Panc1 (cell line): ENCODE measurements at regions not wholly inside any gene's neighbourhood (a gene's known extent, or its start where the extent isn't known, plus 50 kb on each side); places are given as distances from the start of the nearest gene placed in this dataset.
A peak's percentile ranks its signal among the peaks of the same experiment; 100 is the strongest.

Source experiments
- ATAC-seq: fragments of 200-7000 bp; cut with Tn5 transposase; 2 replicates; pipeline ENCODE4 v1.9.1; 2020; ENCODE audit warnings: mild to moderate bottlenecking, moderate library complexity
- BruUV-seq: library from RNA; stranded (reverse); fragments of 400-500 nt; replicated peaks from 2 replicates; lab custom pipeline; 2021; lab: Mats Ljungman, UMichigan
- CTCF ChIA-PET: fragments of 300-600 bp; sonication (Branson Sonifier 250); formaldehyde crosslinking; loops from one replicate; lab custom pipeline; 2022; ENCODE audit warnings: antibody characterized with exemption; lab: Charles Lee
- POLR2A ChIA-PET: fragments of 300-600 bp; sonication (Branson Sonifier 250); formaldehyde crosslinking; loops from one replicate; lab custom pipeline; 2022; ENCODE audit warnings: antibody characterized with exemption; lab: Charles Lee
- DNase-seq: peaks from one replicate; pipeline ENCODE4 v3.0.0-alpha.2; 2010; ENCODE audit warnings: low read depth, low spot score
- H3K27ac ChIP-seq: 2 replicates; pipeline ENCODE4 v1.5.1; 2011; ENCODE audit warnings: mild to moderate bottlenecking, low read length, inconsistent platforms
- H3K27me3 ChIP-seq: fragments of 200-500 bp; sonication (Bioruptor generic); 2 replicates; pipeline ENCODE4 v1.6.0; 2014; ENCODE audit warnings: low read length, inconsistent platforms; ENCODE audit not compliant: control insufficient read depth, insufficient read depth
- H3K36me3 ChIP-seq: fragments of 200-500 bp; sonication (Bioruptor generic); 2 replicates; pipeline ENCODE4 v1.5.1; 2014; ENCODE audit warnings: inconsistent platforms, mild to moderate bottlenecking, low read length, moderate library complexity; ENCODE audit not compliant: control insufficient read depth, insufficient read depth
- H3K4me1 ChIP-seq: 2 replicates; pipeline ENCODE4 v1.5.1; 2011; ENCODE audit warnings: inconsistent platforms, mild to moderate bottlenecking, low read length, moderate library complexity; ENCODE audit not compliant: control insufficient read depth, insufficient read depth
- H3K4me3 ChIP-seq, 2 experiments: 2 replicates each; pipeline ENCODE4 v1.5.1; 2011 to 2012; ENCODE audit warnings: low read depth in 2 of 2, low read length in 2 of 2, mild to moderate bottlenecking in 2 of 2, inconsistent platforms in 1 of 2, moderate library complexity in 1 of 2
- H3K9me3 ChIP-seq: fragments of 200-500 bp; sonication (Bioruptor generic); 2 replicates; pipeline ENCODE4 v1.5.1; 2014; ENCODE audit warnings: low read depth, mild to moderate bottlenecking, inconsistent platforms, low read length, moderate library complexity; ENCODE audit not compliant: control insufficient read depth, insufficient read depth
- POLR2AphosphoS5 ChIP-seq: IDR thresholded peaks from 2 replicates; pipeline ENCODE4 v1.6.1; 2012; ENCODE audit warnings: mild to moderate bottlenecking, low read depth, low read length, moderate library complexity
- SIN3A ChIP-seq: IDR thresholded peaks from 2 replicates; pipeline ENCODE4 v1.6.1; 2012; ENCODE audit warnings: low read depth, mild to moderate bottlenecking, low read length, moderate library complexity, borderline replicate concordance; ENCODE audit not compliant: insufficient read depth
- TCF7L2 ChIP-seq: IDR thresholded peaks from 2 replicates; pipeline ENCODE4 v1.6.1; 2011; ENCODE audit warnings: mild to moderate bottlenecking, low read depth, low read length, inconsistent platforms
- in situ Hi-C: cut with HindIII; loops from 2 replicates; pipeline ENCODE4 v1.10.0; 2016; ENCODE audit warnings: low sequenced_read_pairs, low pct_unique_long_range_greater_than_20kb
- intact Hi-C: fragments of 100-400 bp; cut with micrococcal nuclease; formaldehyde crosslinking; loops from one replicate; pipeline ENCODE4 v1.10.0; 2022; ENCODE audit not compliant: unreplicated experiment
- TF ChIP-seq, protein P1 (sequence below): fragments of 450-650 bp; IDR thresholded peaks from 2 replicates; pipeline ENCODE4 v1.5.1; 2017; ENCODE audit warnings: mild to moderate bottlenecking
- TF ChIP-seq, protein P2 (sequence below), 2 experiments: IDR thresholded peaks; 2 replicates each; pipeline ENCODE4 v1.6.1; 2011 to 2012; ENCODE audit warnings: low read depth in 2 of 2, control low read depth in 1 of 2, low read length in 1 of 2, mild to moderate bottlenecking in 1 of 2, moderate library complexity in 1 of 2; ENCODE audit not compliant: insufficient read depth in 1 of 2

DNA sequence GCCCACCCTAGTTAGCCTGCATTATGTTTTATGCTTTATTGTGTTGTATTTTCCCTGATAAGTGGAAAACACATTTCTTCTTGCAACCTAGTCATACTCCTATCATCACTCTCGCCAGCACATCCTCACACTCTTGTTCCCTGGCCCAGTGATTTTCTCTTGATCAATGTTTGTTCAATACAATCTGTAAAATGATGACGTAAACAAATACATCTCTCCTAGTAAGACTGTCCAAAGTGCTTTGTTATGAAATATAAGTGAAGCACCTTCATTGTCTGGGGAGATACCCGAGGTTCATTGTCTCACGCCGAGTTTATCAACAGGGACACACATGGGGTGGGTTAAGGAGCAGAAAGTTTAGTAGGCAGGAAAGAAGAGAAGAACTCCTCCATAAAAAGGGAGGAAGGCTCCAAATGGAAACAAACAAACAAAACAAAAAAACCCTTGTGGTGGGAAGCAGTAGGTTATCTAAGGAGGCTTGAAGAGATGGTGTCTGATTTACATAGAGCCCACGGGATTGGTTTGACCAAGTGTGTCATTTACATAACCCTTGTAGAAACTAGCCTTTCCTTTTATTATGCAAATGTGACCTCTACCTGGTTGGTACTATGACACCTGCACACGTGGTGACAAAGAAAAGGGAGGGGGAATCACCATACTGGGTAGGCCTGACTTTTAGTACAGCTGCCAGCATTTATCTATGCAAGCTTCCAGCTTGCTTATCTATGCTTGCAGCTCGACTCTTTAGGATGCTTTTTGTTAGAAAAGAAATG lies 1317.9 kb upstream of the SPRY2 start:
- TF ChIP-seq, protein P1, sequence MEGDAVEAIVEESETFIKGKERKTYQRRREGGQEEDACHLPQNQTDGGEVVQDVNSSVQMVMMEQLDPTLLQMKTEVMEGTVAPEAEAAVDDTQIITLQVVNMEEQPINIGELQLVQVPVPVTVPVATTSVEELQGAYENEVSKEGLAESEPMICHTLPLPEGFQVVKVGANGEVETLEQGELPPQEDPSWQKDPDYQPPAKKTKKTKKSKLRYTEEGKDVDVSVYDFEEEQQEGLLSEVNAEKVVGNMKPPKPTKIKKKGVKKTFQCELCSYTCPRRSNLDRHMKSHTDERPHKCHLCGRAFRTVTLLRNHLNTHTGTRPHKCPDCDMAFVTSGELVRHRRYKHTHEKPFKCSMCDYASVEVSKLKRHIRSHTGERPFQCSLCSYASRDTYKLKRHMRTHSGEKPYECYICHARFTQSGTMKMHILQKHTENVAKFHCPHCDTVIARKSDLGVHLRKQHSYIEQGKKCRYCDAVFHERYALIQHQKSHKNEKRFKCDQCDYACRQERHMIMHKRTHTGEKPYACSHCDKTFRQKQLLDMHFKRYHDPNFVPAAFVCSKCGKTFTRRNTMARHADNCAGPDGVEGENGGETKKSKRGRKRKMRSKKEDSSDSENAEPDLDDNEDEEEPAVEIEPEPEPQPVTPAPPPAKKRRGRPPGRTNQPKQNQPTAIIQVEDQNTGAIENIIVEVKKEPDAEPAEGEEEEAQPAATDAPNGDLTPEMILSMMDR = no peak
- no peak for TF ChIP-seq SIN3A
- TF ChIP-seq, protein P2, sequence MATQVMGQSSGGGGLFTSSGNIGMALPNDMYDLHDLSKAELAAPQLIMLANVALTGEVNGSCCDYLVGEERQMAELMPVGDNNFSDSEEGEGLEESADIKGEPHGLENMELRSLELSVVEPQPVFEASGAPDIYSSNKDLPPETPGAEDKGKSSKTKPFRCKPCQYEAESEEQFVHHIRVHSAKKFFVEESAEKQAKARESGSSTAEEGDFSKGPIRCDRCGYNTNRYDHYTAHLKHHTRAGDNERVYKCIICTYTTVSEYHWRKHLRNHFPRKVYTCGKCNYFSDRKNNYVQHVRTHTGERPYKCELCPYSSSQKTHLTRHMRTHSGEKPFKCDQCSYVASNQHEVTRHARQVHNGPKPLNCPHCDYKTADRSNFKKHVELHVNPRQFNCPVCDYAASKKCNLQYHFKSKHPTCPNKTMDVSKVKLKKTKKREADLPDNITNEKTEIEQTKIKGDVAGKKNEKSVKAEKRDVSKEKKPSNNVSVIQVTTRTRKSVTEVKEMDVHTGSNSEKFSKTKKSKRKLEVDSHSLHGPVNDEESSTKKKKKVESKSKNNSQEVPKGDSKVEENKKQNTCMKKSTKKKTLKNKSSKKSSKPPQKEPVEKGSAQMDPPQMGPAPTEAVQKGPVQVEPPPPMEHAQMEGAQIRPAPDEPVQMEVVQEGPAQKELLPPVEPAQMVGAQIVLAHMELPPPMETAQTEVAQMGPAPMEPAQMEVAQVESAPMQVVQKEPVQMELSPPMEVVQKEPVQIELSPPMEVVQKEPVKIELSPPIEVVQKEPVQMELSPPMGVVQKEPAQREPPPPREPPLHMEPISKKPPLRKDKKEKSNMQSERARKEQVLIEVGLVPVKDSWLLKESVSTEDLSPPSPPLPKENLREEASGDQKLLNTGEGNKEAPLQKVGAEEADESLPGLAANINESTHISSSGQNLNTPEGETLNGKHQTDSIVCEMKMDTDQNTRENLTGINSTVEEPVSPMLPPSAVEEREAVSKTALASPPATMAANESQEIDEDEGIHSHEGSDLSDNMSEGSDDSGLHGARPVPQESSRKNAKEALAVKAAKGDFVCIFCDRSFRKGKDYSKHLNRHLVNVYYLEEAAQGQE (IDR thresholded peaks at IDR 0.05; ENCODE audit: insufficient read depth in 1 of 2, low read depth in 2 of 2, low read length in 1 of 2) = no peak
- TF ChIP-seq TCF7L2 = no peak
- no peak for TF ChIP-seq POLR2AphosphoS5
- Histone ChIP-seq H3K27me3 (no peaks in the 10 kb centered on the region), H3K9me3 (no peaks in the 10 kb centered on the region), H3K36me3 (no peaks in the 10 kb centered on the region), H3K27ac (no peak overlapping the region), H3K4me3 (no peak overlapping the region), H3K4me1 (no peaks in the 10 kb centered on the region)
- POLR2A ChIA-PET = no interaction called here
- no peak for DNase-seq
- intact Hi-C loops = no loop called here
- ATAC-seq = no peak
- CTCF ChIA-PET = no interaction called here
- no TSS peak for BruUV-seq
- in situ Hi-C loops = no loop called here

DNA sequence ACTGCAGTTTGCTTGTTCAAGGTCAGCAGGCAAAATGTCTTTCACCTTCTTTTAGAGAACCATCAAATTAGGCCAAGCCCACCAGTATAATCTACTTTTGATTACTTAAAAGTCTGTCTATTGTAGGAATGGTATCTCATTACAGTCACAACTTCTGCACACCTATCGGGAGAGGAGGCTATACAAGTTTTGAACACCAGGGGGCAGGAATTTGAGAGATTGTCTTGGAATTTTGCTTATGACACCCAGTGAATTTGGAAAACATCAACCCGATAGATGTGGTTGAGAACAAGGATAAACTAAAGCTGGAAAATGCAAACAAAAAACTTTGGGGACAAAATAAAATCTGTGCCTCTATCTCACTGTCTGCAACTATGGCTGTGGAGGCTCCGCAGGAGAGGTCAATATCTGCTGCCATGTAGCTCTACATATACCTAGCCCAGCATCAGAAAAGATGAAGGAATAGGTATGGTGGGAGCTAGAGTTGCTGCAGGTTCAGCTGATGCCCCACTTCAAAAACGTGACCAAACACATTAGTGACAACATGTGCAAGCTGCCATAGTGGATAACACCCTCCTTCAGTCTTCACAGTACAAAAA lies 1299.2 kb upstream of the SPRY2 start:
- in situ Hi-C loops = no loop called here
- TF ChIP-seq, protein P1 = peak; percentile 12
- no peak for TF ChIP-seq POLR2AphosphoS5
- DNase-seq = no peak
- ATAC-seq = no peak
- H3K4me3 ChIP-seq = no peak overlapping the region
- H3K27ac ChIP-seq = no peak overlapping the region
- no peaks in the 10 kb centered on the region for H3K9me3 ChIP-seq
- no peaks in the 10 kb centered on the region for H3K27me3 ChIP-seq
- H3K36me3 ChIP-seq = no peaks in the 10 kb centered on the region
- BruUV-seq = no TSS peak
- intact Hi-C loops = no loop called here
- POLR2A ChIA-PET = no interaction called here
- CTCF ChIA-PET = no interaction called here
- no peaks in the 10 kb centered on the region for H3K4me1 ChIP-seq
